ENCODE measurements at regions not wholly inside any gene's neighbourhood (a gene's known extent, or its start where the extent isn't known, plus 50 kb on each side); places are given as distances from the start of the nearest gene placed in this dataset.

GRCh38 chr11:111063726-111064517 lies 181.6 kb upstream of the POU2AF2 start:
- TF ChIP-seq, protein P1, sequence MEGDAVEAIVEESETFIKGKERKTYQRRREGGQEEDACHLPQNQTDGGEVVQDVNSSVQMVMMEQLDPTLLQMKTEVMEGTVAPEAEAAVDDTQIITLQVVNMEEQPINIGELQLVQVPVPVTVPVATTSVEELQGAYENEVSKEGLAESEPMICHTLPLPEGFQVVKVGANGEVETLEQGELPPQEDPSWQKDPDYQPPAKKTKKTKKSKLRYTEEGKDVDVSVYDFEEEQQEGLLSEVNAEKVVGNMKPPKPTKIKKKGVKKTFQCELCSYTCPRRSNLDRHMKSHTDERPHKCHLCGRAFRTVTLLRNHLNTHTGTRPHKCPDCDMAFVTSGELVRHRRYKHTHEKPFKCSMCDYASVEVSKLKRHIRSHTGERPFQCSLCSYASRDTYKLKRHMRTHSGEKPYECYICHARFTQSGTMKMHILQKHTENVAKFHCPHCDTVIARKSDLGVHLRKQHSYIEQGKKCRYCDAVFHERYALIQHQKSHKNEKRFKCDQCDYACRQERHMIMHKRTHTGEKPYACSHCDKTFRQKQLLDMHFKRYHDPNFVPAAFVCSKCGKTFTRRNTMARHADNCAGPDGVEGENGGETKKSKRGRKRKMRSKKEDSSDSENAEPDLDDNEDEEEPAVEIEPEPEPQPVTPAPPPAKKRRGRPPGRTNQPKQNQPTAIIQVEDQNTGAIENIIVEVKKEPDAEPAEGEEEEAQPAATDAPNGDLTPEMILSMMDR (IDR thresholded peaks at IDR 0.05) = no peak
- no peak for TF ChIP-seq ATF3 (CRISPR knock-in tag; conservative IDR thresholded peaks at IDR 0.05)
- TF ChIP-seq, protein P2, sequence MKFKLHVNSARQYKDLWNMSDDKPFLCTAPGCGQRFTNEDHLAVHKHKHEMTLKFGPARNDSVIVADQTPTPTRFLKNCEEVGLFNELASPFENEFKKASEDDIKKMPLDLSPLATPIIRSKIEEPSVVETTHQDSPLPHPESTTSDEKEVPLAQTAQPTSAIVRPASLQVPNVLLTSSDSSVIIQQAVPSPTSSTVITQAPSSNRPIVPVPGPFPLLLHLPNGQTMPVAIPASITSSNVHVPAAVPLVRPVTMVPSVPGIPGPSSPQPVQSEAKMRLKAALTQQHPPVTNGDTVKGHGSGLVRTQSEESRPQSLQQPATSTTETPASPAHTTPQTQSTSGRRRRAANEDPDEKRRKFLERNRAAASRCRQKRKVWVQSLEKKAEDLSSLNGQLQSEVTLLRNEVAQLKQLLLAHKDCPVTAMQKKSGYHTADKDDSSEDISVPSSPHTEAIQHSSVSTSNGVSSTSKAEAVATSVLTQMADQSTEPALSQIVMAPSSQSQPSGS (CRISPR knock-in tag; IDR thresholded peaks at IDR 0.05; ENCODE audit: borderline replicate concordance, low read depth) = no peak
